ENCODE measurements at regions not wholly inside any gene's neighbourhood (a gene's known extent, or its start where the extent isn't known, plus 50 kb on each side); places are given as distances from the start of the nearest gene placed in this dataset.

GRCh38 chr7:83798489-83798888 is 149.6 kb upstream of the SEMA3E start:
- DNase-seq (ENCODE audit: extremely low read depth, insufficient read length), result peak; percentile 18
- H3K27me3 ChIP-seq (replicated peaks; ENCODE audit: control insufficient read depth, insufficient read depth, low read length), result no peaks in the 10 kb centered on the region
- no peak for TF ChIP-seq CTCF (IDR thresholded peaks at IDR 0.05; ENCODE audit: insufficient read depth, low read length, poor library complexity, severe bottlenecking)
- no peak overlapping the region for H3K4me3 ChIP-seq (replicated peaks; ENCODE audit: low read depth, low read length)
- no peaks in the 10 kb centered on the region for H3K36me3 ChIP-seq (ENCODE audit: control insufficient read depth, insufficient read depth, low read length)

GRCh38 chr7:83796760-83797159 is 147.8 kb upstream of the SEMA3E start:
- H3K36me3 ChIP-seq (ENCODE audit: control insufficient read depth, insufficient read depth, low read length), result no peaks in the 10 kb centered on the region
- no peak overlapping the region for H3K4me3 ChIP-seq (replicated peaks; ENCODE audit: low read depth, low read length)
- DNase-seq (ENCODE audit: extremely low read depth, insufficient read length), result peak; percentile 22
- no peaks in the 10 kb centered on the region for H3K27me3 ChIP-seq (replicated peaks; ENCODE audit: control insufficient read depth, insufficient read depth, low read length)
- no peak for TF ChIP-seq CTCF (IDR thresholded peaks at IDR 0.05; ENCODE audit: insufficient read depth, low read length, poor library complexity, severe bottlenecking)

DNA sequence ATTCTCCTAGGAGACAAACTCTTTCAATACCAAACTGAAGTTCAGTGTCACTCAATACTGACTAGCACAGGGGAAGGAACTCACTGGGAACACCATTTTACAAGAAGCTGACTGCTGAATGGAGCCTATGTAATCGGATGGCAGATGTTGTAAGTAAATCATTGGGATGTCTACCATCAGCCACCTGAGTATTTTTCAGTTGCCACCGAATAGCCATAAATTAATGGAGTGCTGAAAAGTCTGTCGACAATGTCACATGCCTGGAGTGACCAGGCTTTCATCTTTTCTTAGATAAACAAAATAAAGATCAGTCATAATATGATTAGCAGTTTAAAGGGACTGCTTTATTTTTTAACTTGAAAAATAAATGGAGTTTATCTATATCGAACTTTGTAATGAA is 145.9 kb upstream of the SEMA3E start:
- no peak for TF ChIP-seq CTCF (IDR thresholded peaks at IDR 0.05; ENCODE audit: insufficient read depth, low read length, poor library complexity, severe bottlenecking)

GRCh38 chr7:83793558-83793957 is 144.6 kb upstream of the SEMA3E start:
- Histone ChIP-seq H3K36me3 (ENCODE audit: control insufficient read depth, insufficient read depth, low read length) (no peaks in the 10 kb centered on the region), H3K27me3 (replicated peaks; ENCODE audit: control insufficient read depth, insufficient read depth, low read length) (no peaks in the 10 kb centered on the region), H3K4me3 (replicated peaks; ENCODE audit: low read depth, low read length) (peak overlapping the region; percentile 28)
- no peak for DNase-seq (ENCODE audit: extremely low read depth, insufficient read length)
- no peak for TF ChIP-seq CTCF (IDR thresholded peaks at IDR 0.05; ENCODE audit: insufficient read depth, low read length, poor library complexity, severe bottlenecking)

More for the DNA sequence above, 145.9 kb upstream of the SEMA3E start:
- no peak for DNase-seq (ENCODE audit: extremely low read depth, insufficient read length)
- H3K27me3 ChIP-seq (replicated peaks; ENCODE audit: control insufficient read depth, insufficient read depth, low read length), result no peaks in the 10 kb centered on the region
- H3K36me3 ChIP-seq (ENCODE audit: control insufficient read depth, insufficient read depth, low read length), result no peaks in the 10 kb centered on the region
- no peak overlapping the region for H3K4me3 ChIP-seq (replicated peaks; ENCODE audit: low read depth, low read length)

DNA sequence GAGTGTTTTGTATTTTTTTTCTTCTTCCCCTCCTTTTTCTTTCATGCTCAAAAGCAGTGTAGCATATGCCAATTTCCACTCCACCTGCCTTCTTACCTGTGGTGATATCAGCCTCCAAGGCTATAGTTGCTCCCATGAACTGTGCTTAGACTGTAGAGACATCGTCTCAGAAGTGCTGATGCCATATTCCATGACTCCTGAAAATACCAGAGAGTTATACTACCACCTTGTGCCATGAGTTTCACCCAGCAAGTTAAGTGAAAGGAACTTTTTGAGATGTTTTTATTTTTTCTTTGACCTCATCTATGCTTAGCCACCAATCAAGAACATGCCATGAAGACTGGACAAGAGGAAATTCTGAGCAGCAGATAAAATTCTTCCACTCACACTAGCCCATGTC is 142.8 kb upstream of the SEMA3E start:
- no peaks in the 10 kb centered on the region for H3K36me3 ChIP-seq (ENCODE audit: control insufficient read depth, insufficient read depth, low read length)
- no peak for TF ChIP-seq CTCF (IDR thresholded peaks at IDR 0.05; ENCODE audit: insufficient read depth, low read length, poor library complexity, severe bottlenecking)
- no peaks in the 10 kb centered on the region for H3K27me3 ChIP-seq (replicated peaks; ENCODE audit: control insufficient read depth, insufficient read depth, low read length)
- DNase-seq (ENCODE audit: extremely low read depth, insufficient read length), result no peak
- no peak overlapping the region for H3K4me3 ChIP-seq (replicated peaks; ENCODE audit: low read depth, low read length)

DNA sequence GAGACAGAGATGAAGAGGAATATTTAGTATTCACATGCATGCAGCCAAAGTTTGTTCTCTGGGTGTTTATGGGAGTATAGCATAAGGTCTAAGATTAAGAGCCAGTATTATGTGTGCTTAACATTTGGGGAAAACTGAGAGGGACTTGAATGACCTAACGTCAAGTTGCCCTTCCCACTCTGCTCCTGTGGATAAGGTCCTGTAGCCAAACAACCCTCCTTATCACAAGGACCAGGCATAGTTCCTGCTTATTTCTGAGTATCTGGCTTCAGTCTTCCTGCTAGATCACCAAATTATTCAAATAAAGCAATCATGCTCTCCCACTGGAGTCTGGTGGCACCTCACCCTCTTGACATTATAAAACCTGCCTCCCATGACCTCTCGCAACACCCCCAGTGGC is 137.9 kb upstream of the SEMA3E start:
- no peak for DNase-seq (ENCODE audit: extremely low read depth, insufficient read length)
- Histone ChIP-seq H3K4me3 (replicated peaks; ENCODE audit: low read depth, low read length) (no peak overlapping the region), H3K27me3 (replicated peaks; ENCODE audit: control insufficient read depth, insufficient read depth, low read length) (no peaks in the 10 kb centered on the region), H3K36me3 (ENCODE audit: control insufficient read depth, insufficient read depth, low read length) (no peaks in the 10 kb centered on the region)
- no peak for TF ChIP-seq CTCF (IDR thresholded peaks at IDR 0.05; ENCODE audit: insufficient read depth, low read length, poor library complexity, severe bottlenecking)
